ENCODE measurements at regions not wholly inside any gene's neighbourhood (a gene's known extent, or its start where the extent isn't known, plus 50 kb on each side); places are given as distances from the start of the nearest gene placed in this dataset.

DNA sequence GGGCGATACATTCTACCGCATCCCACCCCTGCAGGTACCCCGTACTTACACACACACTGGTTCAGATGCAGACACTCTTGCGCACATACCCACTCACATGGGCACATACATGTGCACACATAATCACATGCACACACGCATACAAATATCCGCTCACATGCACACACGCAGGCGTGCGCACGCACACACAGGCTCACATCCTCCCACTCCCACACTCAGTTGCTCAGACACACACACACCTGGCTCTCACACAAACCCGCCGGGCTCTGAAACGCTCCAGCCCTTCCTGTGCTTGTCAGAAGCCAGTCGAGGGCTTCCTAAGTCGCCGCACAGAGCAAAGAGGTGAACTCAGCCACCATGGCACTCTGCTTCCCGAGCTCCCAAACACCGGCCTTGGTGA, 164.5 kb downstream of the CRYBB2 start (continued):
- TF ChIP-seq, protein P1, sequence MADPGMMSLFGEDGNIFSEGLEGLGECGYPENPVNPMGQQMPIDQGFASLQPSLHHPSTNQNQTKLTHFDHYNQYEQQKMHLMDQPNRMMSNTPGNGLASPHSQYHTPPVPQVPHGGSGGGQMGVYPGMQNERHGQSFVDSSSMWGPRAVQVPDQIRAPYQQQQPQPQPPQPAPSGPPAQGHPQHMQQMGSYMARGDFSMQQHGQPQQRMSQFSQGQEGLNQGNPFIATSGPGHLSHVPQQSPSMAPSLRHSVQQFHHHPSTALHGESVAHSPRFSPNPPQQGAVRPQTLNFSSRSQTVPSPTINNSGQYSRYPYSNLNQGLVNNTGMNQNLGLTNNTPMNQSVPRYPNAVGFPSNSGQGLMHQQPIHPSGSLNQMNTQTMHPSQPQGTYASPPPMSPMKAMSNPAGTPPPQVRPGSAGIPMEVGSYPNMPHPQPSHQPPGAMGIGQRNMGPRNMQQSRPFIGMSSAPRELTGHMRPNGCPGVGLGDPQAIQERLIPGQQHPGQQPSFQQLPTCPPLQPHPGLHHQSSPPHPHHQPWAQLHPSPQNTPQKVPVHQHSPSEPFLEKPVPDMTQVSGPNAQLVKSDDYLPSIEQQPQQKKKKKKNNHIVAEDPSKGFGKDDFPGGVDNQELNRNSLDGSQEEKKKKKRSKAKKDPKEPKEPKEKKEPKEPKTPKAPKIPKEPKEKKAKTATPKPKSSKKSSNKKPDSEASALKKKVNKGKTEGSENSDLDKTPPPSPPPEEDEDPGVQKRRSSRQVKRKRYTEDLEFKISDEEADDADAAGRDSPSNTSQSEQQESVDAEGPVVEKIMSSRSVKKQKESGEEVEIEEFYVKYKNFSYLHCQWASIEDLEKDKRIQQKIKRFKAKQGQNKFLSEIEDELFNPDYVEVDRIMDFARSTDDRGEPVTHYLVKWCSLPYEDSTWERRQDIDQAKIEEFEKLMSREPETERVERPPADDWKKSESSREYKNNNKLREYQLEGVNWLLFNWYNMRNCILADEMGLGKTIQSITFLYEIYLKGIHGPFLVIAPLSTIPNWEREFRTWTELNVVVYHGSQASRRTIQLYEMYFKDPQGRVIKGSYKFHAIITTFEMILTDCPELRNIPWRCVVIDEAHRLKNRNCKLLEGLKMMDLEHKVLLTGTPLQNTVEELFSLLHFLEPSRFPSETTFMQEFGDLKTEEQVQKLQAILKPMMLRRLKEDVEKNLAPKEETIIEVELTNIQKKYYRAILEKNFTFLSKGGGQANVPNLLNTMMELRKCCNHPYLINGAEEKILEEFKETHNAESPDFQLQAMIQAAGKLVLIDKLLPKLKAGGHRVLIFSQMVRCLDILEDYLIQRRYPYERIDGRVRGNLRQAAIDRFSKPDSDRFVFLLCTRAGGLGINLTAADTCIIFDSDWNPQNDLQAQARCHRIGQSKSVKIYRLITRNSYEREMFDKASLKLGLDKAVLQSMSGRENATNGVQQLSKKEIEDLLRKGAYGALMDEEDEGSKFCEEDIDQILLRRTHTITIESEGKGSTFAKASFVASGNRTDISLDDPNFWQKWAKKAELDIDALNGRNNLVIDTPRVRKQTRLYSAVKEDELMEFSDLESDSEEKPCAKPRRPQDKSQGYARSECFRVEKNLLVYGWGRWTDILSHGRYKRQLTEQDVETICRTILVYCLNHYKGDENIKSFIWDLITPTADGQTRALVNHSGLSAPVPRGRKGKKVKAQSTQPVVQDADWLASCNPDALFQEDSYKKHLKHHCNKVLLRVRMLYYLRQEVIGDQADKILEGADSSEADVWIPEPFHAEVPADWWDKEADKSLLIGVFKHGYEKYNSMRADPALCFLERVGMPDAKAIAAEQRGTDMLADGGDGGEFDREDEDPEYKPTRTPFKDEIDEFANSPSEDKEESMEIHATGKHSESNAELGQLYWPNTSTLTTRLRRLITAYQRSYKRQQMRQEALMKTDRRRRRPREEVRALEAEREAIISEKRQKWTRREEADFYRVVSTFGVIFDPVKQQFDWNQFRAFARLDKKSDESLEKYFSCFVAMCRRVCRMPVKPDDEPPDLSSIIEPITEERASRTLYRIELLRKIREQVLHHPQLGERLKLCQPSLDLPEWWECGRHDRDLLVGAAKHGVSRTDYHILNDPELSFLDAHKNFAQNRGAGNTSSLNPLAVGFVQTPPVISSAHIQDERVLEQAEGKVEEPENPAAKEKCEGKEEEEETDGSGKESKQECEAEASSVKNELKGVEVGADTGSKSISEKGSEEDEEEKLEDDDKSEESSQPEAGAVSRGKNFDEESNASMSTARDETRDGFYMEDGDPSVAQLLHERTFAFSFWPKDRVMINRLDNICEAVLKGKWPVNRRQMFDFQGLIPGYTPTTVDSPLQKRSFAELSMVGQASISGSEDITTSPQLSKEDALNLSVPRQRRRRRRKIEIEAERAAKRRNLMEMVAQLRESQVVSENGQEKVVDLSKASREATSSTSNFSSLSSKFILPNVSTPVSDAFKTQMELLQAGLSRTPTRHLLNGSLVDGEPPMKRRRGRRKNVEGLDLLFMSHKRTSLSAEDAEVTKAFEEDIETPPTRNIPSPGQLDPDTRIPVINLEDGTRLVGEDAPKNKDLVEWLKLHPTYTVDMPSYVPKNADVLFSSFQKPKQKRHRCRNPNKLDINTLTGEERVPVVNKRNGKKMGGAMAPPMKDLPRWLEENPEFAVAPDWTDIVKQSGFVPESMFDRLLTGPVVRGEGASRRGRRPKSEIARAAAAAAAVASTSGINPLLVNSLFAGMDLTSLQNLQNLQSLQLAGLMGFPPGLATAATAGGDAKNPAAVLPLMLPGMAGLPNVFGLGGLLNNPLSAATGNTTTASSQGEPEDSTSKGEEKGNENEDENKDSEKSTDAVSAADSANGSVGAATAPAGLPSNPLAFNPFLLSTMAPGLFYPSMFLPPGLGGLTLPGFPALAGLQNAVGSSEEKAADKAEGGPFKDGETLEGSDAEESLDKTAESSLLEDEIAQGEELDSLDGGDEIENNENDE (IDR thresholded peaks at IDR 0.05; ENCODE audit: insufficient replicate concordance, low read length), result no peak
- TF ChIP-seq, protein P2, sequence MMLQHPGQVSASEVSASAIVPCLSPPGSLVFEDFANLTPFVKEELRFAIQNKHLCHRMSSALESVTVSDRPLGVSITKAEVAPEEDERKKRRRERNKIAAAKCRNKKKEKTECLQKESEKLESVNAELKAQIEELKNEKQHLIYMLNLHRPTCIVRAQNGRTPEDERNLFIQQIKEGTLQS (IDR thresholded peaks at IDR 0.05; ENCODE audit: insufficient read depth, low read depth, low read length), result no peak
- TF ChIP-seq TEAD4 (IDR thresholded peaks at IDR 0.05; ENCODE audit: low read depth, low read length) (no peak), TAF7 (optimal IDR thresholded peaks at IDR 0.05; ENCODE audit: borderline replicate concordance, low read depth, low read length) (no peak), YY1 (IDR thresholded peaks at IDR 0.05; ENCODE audit: low read depth, low read length) (no peak), TBP (IDR thresholded peaks at IDR 0.05; ENCODE audit: low read depth, low read length) (no peak), SAP30 (IDR thresholded peaks at IDR 0.05; ENCODE audit: insufficient read depth, insufficient replicate concordance, low read length) (no peak), ZNF274 (IDR thresholded peaks at IDR 0.05; ENCODE audit: borderline replicate concordance, extremely low read depth, low read length) (no peak), RXRA (IDR thresholded peaks at IDR 0.05; ENCODE audit: insufficient read depth, low read depth, low read length) (no peak), EGR1 (IDR thresholded peaks at IDR 0.05; ENCODE audit: borderline replicate concordance, low read depth, low read length) (no peak), TCF12 (IDR thresholded peaks at IDR 0.05; ENCODE audit: low read depth, low read length) (no peak)

All from H1 (cell line).